GM19035 (cell line): ENCODE measurements at regions not wholly inside any gene's neighbourhood (a gene's known extent, or its start where the extent isn't known, plus 50 kb on each side); places are given as distances from the start of the nearest gene placed in this dataset.

Source experiments
- ATAC-seq: cut with Tn5 transposase; IDR thresholded peaks from one replicate; pipeline ENCODE4 v1.9.1; 2021; ENCODE audit not compliant: unreplicated experiment

GRCh38 chr6:167766986-167767714, 59.6 kb upstream of the AFDN start:
- ATAC-seq = no peak

- ATAC-seq = no peak
Measured at GRCh38 chr6:167767715-167768107, 59.0 kb upstream of the AFDN start.

DNA sequence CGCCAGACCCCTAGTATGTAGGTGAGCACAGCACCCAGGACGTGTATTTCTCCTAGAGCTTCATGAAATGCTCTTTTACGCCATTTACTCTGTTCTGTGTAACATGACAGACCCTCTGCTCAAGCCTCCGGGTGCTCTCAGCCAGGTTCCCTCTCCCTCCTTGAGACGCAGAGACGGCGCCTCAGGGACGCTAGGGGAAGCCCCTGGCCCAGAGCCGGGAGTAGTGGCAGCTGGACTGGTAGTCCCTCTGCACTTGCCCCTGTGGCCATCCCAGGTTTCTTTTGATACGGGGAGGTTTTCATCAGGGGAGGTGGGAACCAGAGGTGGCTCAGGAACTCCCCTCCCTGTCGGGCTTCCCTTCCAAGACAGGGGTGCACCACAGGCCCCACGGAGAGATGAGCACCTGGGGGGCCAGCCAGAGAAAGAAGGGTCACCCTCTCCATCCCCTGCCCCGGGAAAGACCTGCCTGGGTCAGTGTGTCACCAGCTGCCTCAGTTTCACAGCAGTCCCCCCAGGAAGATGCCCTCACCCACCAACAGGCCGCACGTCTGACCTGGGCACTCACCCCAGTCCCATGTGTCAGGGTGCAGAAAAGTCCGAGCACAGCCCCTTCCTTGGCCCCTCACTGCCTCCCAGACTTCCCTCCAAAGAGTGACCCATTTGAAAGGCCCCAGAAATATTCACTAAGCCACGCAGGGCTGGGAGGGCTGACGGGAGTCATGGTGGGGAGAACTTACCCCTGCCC, 58.1 kb upstream of the AFDN start:
- no peak for ATAC-seq

GRCh38 chr6:167769408-167770190, 57.1 kb upstream of the AFDN start:
- ATAC-seq = no peak

DNA sequence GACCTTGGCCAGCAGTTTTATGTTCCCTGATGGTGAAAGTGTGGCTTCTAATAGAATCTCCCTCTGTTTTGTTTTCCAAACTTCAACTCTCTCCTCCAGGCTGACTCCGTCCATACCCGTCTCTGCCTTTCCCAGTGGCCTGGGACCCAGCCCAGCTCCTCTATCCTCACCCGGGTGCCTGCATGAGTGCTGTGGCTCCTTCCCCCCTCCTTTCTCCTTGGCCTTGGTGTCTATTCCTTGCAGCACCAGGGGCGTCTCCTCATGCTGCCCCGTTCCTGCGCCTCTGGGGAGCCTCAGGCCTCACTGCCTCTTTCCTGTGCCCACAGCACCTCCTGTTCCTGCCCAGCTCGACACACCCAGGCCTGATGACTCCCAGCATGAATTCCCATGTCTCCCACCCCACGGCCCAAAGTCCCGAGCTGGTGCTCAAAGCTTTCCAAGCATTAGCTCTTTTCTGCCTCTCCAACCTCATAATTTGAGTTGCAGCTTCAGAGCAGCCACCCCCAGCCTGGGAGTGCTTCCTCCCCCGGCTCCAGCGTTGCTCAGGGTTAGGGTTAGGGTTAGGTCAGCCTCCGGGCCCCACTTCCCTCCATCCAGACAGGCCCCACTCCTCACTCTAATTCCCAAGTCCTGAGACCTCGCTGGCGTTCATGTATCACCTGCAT, 56.3 kb upstream of the AFDN start:
- no peak for ATAC-seq

DNA sequence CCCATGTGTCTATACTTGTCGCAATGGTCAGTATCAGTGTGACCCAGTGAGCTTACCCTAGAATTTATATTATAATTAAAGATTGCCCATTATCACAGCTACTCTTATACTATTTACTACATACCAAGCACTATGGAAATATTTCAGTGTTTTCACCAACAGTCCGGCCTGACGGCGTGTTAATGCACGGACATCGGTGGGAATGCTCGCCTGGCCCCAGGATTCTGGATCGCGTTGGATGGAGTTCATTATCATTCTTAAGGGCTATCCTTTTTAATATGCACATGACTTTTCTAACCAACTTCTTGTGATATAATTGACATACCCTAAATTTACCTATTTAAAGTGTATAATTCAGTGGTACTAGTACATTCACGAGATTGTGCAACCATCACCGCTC, 51.8 kb upstream of the AFDN start:
- no peak for ATAC-seq

DNA sequence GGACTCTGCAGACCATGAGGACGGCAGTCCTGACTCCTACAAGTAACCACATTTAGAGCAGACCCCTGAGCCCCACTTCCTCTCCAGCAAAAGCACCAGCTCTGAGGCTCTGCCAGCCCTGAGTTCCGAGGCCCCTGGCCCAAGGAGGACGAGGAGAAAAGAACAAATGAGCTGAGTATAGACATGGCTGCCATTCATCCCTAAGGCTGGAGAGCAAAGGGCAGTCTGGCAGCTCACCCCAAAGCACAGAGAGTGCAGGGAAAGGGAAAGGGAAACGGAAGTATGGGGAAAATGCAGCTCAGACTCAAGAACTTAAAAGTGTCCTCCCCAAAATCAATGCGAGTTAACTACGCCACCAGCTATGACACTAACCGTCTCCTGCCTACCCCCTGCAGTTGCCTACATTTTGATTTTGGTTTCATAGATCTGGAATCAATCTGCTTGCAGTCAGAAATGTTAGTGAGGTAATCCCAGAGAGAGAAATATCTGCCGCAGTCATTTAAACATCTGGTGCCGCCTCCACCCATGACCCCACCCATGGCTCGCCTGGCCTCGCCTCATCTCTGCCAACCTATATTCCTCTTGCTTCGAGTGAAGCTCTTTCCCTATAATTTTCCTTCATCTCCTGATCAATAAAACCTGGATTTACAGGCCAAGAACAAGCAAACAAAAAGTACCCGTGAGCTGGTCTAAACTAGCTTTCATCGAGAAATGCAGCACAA, 49.6 kb upstream of the AFDN start:
- no peak for ATAC-seq
